ENCODE measurements at regions not wholly inside any gene's neighbourhood (a gene's known extent, or its start where the extent isn't known, plus 50 kb on each side); places are given as distances from the start of the nearest gene placed in this dataset.

DNA sequence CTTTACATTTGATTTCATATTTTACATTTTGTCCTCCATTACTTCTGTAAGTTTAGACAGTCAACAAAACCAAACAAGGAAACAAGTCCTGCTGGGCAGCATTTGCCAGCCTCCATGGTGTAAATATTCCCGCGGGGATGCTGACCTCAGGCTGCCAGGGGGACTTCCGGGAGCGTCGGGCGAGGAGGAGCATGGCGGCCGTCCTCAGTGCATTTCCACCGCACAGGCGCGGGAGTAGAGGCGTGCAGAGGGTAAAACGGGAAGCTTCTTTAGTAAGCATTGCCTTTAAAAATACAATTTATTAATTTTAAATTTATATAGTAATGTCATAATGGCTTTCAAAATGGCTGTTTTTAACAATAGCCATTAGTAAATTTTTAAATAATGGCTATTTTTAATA, 385.3 kb upstream of the IRX4 start:
- no peak for TF ChIP-seq POLR2AphosphoS5 (IDR thresholded peaks at IDR 0.05; ENCODE audit: low read depth, low read length)
- no peak for TF ChIP-seq ZFX (IDR thresholded peaks at IDR 0.05)
- no peak for TF ChIP-seq EZH2 (IDR thresholded peaks at IDR 0.05)
- no peak for TF ChIP-seq RAD21 (IDR thresholded peaks at IDR 0.05; ENCODE audit: low read depth)
- no peak for TF ChIP-seq SRF (IDR thresholded peaks at IDR 0.05; ENCODE audit: low read depth)
- TF ChIP-seq, protein P1, sequence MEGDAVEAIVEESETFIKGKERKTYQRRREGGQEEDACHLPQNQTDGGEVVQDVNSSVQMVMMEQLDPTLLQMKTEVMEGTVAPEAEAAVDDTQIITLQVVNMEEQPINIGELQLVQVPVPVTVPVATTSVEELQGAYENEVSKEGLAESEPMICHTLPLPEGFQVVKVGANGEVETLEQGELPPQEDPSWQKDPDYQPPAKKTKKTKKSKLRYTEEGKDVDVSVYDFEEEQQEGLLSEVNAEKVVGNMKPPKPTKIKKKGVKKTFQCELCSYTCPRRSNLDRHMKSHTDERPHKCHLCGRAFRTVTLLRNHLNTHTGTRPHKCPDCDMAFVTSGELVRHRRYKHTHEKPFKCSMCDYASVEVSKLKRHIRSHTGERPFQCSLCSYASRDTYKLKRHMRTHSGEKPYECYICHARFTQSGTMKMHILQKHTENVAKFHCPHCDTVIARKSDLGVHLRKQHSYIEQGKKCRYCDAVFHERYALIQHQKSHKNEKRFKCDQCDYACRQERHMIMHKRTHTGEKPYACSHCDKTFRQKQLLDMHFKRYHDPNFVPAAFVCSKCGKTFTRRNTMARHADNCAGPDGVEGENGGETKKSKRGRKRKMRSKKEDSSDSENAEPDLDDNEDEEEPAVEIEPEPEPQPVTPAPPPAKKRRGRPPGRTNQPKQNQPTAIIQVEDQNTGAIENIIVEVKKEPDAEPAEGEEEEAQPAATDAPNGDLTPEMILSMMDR (IDR thresholded peaks at IDR 0.05 in 2 of 3, conservative IDR thresholded peaks at IDR 0.05 in 1 of 3; ENCODE audit: borderline replicate concordance in 1 of 3, insufficient read depth in 1 of 3, low read depth in 2 of 3, low read length in 2 of 3), result no peak
- no peak for TF ChIP-seq POLR2A (IDR thresholded peaks at IDR 0.05; ENCODE audit: borderline replicate concordance, extremely low read depth, insufficient read depth, insufficient read length)
- TF ChIP-seq EZH2phosphoT487 (IDR thresholded peaks at IDR 0.05; ENCODE audit: borderline replicate concordance), result no peak
- no peak for TF ChIP-seq ELF1 (IDR thresholded peaks at IDR 0.05; ENCODE audit: borderline replicate concordance, low read depth)
- TF ChIP-seq, protein P2, sequence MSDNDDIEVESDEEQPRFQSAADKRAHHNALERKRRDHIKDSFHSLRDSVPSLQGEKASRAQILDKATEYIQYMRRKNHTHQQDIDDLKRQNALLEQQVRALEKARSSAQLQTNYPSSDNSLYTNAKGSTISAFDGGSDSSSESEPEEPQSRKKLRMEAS (IDR thresholded peaks at IDR 0.05), result no peak
- no peak for TF ChIP-seq SP1 (IDR thresholded peaks at IDR 0.05; ENCODE audit: low read depth)
- TF ChIP-seq ZNF274 (IDR thresholded peaks at IDR 0.05; ENCODE audit: low read depth, low read length), result no peak
- no peak for TF ChIP-seq TCF7L2 (IDR thresholded peaks at IDR 0.05; ENCODE audit: borderline replicate concordance, extremely low read depth, insufficient read depth, insufficient read length)
- TF ChIP-seq FOSL1 (IDR thresholded peaks at IDR 0.05; ENCODE audit: low read depth), result no peak

All from HCT116 (cell line).